ENCODE measurements at regions not wholly inside any gene's neighbourhood (a gene's known extent, or its start where the extent isn't known, plus 50 kb on each side); places are given as distances from the start of the nearest gene placed in this dataset.

DNA sequence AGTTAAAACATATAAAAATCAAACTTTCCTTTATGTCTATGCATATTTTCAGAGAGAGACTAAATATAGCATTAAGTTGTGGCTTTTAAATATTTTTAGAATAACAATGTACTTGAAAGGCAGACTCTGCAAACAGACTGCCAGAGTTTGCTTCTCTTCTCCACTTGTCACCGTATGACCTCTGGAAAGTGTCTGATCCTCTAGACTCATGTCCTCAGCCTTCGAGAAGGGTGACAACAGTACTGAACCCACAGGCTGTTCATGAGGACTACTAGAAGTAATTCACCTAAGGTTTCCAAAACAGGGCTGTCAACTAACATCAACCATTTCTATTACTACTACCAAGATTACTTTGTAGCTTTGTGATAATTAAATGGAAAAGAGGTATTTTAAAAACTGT, 167.7 kb upstream of the TBCA start:
- WGBS, 2 donors = 79 to 80% methylated on average over 2 of the region's 2 CpGs

GRCh38 chr5:77942578-77943239, 166.6 kb upstream of the TBCA start:
- Histone ChIP-seq H3K27ac (no peak overlapping the region), H3K9me3 (no peaks in the 10 kb centered on the region), H3K4me3 (no peak overlapping the region), H3K36me3 (ENCODE audit: low read depth, missing control alignments) (no peaks in the 10 kb centered on the region), H3K27me3 (no peaks in the 10 kb centered on the region), H3K4me1 (no peaks in the 10 kb centered on the region)
- WGBS, 2 donors = 88 to 93% methylated on average over 10 of the region's 10 CpGs
- intact Hi-C loops (cut with DNase I; ENCODE audit: low total_unique reads) = no loop called here
- TF ChIP-seq, protein P1, sequence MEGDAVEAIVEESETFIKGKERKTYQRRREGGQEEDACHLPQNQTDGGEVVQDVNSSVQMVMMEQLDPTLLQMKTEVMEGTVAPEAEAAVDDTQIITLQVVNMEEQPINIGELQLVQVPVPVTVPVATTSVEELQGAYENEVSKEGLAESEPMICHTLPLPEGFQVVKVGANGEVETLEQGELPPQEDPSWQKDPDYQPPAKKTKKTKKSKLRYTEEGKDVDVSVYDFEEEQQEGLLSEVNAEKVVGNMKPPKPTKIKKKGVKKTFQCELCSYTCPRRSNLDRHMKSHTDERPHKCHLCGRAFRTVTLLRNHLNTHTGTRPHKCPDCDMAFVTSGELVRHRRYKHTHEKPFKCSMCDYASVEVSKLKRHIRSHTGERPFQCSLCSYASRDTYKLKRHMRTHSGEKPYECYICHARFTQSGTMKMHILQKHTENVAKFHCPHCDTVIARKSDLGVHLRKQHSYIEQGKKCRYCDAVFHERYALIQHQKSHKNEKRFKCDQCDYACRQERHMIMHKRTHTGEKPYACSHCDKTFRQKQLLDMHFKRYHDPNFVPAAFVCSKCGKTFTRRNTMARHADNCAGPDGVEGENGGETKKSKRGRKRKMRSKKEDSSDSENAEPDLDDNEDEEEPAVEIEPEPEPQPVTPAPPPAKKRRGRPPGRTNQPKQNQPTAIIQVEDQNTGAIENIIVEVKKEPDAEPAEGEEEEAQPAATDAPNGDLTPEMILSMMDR (IDR thresholded peaks at IDR 0.05) = no peak
- no peak for TF ChIP-seq POLR2A (IDR thresholded peaks at IDR 0.05)
- DNase-seq = no peak

More for the DNA sequence above, 167.7 kb upstream of the TBCA start:
- no peak for DNase-seq
- H3K27me3 ChIP-seq = no peaks in the 10 kb centered on the region
- no peaks in the 10 kb centered on the region for H3K36me3 ChIP-seq (ENCODE audit: low read depth, missing control alignments)
- H3K27ac ChIP-seq = no peak overlapping the region
- intact Hi-C loops (cut with DNase I; ENCODE audit: low total_unique reads) = no loop called here
- H3K4me1 ChIP-seq = no peaks in the 10 kb centered on the region
- H3K4me3 ChIP-seq = no peak overlapping the region
- TF ChIP-seq POLR2A (IDR thresholded peaks at IDR 0.05) = no peak
- TF ChIP-seq, protein P1 (IDR thresholded peaks at IDR 0.05) = no peak
- no peaks in the 10 kb centered on the region for H3K9me3 ChIP-seq

- Histone ChIP-seq H3K9me3 (no peaks in the 10 kb centered on the region), H3K27ac (no peak overlapping the region), H3K4me1 (no peaks in the 10 kb centered on the region), H3K36me3 (ENCODE audit: low read depth, missing control alignments) (no peaks in the 10 kb centered on the region), H3K27me3 (no peaks in the 10 kb centered on the region), H3K4me3 (no peak overlapping the region)
- DNase-seq = no peak
- TF ChIP-seq, protein P1 (IDR thresholded peaks at IDR 0.05) = no peak
- no peak for TF ChIP-seq POLR2A (IDR thresholded peaks at IDR 0.05)
- WGBS, 2 donors = 73 to 75% methylated on average over 6 of the region's 6 CpGs
- intact Hi-C loops (cut with DNase I; ENCODE audit: low total_unique reads) = no loop called here
Measured at GRCh38 chr5:77937015-77937908, 161.1 kb upstream of the TBCA start.

DNA sequence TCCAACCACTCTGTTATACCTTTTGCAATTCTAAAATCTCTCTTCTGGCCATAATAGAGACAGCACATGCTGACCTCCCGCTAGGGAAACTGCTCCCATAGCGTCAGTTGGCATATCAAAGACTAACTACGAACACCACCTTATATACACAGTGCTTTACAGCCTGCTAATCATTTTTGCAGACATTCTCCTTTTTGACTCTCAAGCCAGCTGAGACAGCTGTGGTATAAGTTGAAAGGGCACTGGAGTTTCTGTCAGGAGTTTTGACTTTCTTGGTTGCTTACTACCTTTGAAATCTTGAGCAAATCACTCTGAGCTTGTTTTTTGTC, 160.2 kb upstream of the TBCA start:
- H3K9me3 ChIP-seq = no peaks in the 10 kb centered on the region
- intact Hi-C loops (cut with DNase I; ENCODE audit: low total_unique reads) = no loop called here
- no peaks in the 10 kb centered on the region for H3K36me3 ChIP-seq (ENCODE audit: low read depth, missing control alignments)
- no peak overlapping the region for H3K27ac ChIP-seq
- no peak for DNase-seq
- 87 to 90% methylated on average over 3 of the region's 3 CpGs for WGBS, 2 donors
- no peaks in the 10 kb centered on the region for H3K27me3 ChIP-seq
- TF ChIP-seq, protein P1 (IDR thresholded peaks at IDR 0.05) = no peak
- no peak for TF ChIP-seq POLR2A (IDR thresholded peaks at IDR 0.05)
- H3K4me3 ChIP-seq = no peak overlapping the region
- no peaks in the 10 kb centered on the region for H3K4me1 ChIP-seq

All from testis (tissue), 2 donors.